ENCODE measurements at regions not wholly inside any gene's neighbourhood (a gene's known extent, or its start where the extent isn't known, plus 50 kb on each side); places are given as distances from the start of the nearest gene placed in this dataset.
"Not testable (repeated sequence)": the region's sequence is repeated elsewhere in the genome, so short reads cannot be mapped to it uniquely, and the experiment has no call there.

DNA sequence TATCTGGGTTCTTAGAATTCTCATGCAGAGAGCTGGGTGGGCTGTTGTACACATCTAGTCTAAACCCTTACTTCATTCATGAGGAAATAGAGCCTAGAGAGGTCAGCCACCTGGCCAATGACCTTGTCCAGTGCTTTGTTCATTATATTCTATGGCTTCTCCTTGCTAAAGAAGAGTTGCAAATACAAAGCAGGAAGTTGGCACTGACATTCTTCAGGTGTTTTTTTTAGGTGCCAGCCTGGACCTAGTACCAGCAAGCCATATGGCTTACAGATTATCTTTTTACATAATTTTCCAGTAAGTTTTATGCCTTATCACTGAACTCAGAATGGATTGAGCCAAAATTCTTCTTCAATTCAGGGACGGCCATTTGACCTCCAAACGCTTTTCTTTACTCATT, 54.7 kb upstream of the PGM2 start:
- no peak for DNase-seq (ENCODE audit: low spot score)

DNA sequence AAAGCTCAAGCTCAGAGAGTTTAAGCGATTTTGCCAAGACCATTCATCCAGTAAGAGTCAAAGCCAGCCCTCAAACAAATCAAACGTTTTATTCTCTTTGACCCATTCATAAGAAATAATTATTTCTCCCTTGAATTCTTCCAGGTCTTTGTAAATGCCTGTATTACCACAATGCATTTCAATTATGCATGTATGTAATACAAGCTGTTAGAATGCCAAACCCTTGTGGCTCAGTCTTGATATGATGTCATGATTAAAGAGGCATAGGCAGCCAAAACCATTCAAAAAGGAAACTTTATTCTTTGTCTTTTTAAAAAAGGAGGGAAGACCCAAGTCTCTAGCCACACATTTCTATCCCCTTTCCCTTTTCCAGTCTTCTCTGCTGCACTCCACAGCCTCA, 56.5 kb upstream of the PGM2 start:
- no peak for DNase-seq (ENCODE audit: low spot score)

DNA sequence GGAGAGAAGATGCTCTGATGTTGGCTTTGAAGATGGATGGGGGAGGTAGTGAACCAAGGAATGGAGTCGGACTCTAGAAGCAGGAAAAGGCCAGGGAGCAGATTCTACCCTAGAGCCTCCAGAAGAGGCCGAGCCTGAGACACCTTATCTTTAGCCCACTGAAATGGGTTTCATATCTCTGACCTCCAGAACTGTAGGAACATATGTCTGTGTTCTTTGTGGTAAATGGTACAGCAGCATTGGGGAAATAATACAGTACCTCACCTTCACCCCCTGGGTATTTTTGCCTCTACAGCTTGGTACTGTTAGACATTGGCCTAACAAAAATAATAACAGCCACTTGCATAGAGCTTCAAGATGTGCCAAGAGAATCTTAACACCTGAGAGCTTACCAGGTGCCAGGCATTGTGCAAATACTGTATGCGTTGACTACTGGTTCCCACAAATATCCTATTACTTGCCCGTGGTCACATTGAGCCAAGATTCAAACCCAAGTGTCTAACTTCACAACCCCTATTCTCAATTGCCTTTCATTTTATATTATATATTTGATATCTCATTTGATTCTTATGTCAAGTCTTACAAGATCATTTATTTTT, 57.0 kb upstream of the PGM2 start:
- DNase-seq (ENCODE audit: low spot score): no peak

DNA sequence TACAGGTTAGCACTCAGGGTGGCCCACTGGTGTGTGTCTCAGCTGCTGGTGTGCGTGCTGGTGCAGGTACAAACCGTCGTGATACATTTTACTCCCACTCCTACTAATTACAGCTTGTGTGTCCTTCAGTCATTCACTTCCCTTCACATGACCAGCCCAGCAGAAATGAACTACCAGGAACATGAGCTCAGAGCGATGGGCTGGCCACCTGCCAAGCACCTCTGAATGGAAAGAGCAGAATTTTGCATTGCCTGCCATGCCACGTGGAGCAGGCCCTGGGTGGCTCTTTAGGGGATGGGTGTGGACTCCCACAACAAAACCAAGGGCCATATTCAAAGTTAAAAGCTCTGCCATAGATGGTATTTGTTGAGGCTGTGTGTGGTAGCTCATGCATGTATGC, 58.9 kb upstream of the PGM2 start:
- no peak for DNase-seq (ENCODE audit: low spot score)

DNA sequence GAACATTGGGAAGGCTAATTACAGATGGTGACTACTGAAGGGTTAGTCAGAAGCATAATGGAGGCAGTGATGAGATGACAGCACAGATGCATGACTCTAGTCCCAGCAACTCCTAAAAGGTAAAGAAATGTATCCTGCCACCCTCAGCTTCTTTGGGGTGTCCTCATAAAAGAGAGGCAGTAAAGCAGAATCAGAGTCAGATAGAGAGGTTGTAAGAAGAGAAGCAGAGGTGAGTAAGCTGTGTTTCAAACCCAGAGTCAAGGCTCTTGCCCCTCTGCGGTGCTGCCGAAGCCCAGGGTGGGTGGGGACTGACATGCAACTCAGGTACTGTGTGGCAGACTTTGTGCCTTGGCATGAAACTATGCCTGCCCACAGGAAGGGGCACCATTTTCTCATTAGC, 59.5 kb upstream of the PGM2 start:
- DNase-seq (ENCODE audit: low spot score): no peak

DNA sequence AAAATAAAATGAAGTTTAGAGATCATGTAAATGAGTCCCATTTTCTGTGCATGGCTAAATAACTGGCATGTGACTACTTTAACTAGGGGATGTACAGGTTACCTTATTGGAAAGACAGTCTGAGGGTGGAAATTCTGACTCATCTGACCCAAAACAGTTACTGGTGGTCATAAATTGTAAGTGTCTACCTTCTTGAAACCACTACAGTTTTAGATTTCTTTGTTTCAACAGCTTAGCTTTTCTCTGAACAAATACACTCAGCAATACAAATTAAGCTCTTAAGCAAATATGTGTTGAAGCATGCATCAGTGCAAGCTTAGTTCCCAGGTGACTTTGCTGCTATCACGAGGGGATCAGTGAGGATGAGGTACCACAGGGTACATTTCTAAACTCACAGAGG, 60.7 kb upstream of the PGM2 start:
- no peak for DNase-seq (ENCODE audit: low spot score)

DNA sequence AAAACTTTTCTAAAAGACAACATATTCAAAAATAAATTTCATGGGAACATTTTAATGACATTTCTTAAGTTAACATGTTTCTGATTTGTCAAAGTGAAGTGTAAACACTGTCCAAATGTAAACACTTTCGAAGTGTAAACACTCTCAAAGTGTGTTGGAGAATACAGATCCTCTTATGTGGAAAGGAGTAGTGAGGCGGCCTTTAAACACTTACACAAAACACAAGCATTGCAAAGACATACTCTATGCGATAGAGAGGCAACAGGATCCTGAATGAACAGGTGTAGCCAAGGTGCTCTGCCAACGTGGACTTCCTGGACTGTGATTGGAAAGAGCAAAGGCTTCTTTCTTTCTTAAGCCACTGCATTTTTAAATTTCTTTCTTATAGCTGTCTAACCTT, 62.7 kb upstream of the PGM2 start:
- no peak for DNase-seq (ENCODE audit: low spot score)

DNA sequence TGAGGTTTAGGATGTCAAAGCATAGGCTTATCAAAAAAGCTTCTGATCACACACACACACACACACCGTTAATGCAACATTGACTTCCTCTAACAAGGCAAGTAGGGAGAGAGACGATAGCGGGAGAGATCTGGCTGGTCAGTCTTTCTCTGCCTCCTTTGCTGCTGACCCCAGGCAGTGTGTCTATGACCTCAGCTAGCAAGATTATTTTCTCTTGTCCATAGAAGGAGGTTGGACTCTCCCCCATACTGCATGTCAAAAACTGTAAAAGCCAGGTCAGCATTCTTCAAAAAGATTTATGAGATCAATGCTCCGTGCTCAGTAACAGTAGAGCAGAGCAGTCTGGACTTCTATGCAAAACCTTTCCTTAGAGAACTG, 63.5 kb upstream of the PGM2 start:
- no peak for DNase-seq (ENCODE audit: low spot score)

DNA sequence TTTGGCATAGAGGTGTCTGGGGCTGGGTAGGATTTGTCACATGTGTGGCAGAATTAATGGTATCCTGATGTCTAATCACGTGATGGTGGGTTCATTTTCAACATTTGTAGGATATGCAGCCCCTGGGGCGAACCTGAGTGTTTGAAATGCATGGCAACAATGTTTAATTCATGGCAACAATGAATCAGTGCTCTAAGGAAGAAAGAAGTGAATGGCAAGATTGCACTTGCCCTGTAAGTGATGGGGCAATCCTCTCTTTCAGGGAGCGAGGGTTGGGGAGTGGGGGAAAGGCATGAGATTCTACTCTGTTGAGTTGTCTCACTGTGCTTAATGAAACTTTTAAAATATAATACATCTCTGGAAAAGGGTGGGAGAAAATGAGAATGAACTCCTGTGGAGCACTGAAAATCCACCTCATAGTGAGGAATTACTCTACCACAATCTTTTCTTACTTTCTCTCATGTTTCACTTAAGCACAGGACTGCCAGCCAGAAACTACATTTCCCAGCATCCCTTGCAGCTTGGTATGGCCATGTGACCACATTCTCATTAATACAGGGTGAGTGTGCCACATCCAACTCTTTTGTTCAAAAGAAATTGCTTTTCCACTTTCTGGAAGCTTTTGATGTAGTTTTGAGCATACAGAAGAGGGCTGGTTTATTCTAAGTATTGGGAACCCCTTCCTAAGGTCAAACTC, 64.0 kb upstream of the PGM2 start:
- DNase-seq (ENCODE audit: low spot score): peak; percentile 66

DNA sequence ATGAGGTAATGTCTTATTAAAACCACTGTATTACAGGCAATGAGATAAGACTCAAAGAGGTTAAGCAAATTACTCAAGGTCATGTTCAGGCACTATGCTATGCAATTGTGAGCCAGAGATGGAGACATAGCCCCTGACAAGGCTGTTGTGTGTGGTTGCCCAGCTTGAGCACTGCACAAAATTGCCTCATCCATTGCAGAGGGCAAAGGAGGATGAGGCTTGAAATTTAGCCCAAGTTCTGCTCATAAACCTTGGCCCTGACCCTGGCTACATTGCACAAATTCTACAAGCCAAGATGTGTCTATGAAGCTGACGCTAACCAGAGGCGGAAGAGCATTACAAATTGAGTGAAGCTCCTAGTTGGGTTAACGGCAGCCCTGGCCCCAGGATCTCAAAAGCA, 65.6 kb upstream of the PGM2 start:
- DNase-seq (ENCODE audit: low spot score): no peak

DNA sequence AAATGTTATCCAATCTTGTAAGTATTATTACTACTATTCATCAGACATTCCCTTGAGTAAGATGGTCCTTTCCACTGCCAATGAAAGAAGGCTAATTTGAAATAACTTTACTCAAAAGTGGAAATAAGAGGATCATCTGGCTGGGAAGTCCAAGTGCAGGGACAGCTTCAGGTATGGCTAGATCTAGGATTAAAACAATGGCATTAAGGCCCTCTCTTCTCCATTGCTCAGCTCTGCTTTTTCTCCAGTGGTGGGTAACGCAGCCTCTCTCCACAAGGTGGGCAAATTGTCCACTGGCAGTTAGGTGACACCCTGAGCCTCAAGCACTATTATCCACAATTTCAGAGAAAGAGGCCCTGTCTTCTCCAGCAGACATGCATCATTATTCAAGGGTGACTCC, 66.7 kb upstream of the PGM2 start:
- DNase-seq (ENCODE audit: low spot score): no peak

DNA sequence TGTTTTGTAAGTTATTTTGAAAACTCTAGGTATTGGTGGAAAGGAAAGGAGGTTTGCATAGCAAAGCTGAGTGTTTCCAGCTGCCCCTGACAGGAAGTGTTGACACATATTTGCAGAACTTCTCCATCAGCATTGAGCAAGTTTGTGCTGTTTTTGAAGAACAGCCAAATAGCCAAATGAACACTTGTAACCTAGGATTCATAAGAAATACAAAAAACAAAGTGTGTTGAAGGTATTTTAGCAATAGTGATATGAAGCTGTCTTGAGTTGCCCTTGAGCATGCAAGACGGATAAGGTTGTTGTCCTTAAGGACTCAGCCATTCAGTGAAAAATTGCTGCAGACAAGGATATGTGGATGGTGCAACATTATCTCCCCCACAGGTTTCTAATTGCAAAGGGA, 68.3 kb upstream of the PGM2 start:
- DNase-seq (ENCODE audit: low spot score): peak; percentile 24

DNA sequence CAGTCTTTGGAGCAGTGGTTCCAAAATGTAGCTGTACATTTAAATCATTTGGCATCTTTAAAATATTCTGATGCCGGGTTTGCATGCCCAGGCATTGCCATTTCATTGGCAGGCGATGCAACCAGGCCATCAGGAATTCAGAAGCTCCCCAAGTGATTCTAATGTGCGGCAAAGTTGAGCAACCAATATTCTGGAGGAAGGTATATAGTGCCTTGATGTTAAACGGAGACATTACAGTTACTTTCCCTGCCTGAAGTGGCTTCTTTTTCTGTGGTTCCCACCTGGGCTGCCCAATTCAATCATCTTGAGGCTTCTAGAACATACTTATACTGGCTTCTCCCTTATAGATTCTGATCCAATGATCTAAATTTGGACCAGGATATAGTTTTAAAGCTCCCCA, 68.7 kb upstream of the PGM2 start:
- DNase-seq (ENCODE audit: low spot score): no peak

DNA sequence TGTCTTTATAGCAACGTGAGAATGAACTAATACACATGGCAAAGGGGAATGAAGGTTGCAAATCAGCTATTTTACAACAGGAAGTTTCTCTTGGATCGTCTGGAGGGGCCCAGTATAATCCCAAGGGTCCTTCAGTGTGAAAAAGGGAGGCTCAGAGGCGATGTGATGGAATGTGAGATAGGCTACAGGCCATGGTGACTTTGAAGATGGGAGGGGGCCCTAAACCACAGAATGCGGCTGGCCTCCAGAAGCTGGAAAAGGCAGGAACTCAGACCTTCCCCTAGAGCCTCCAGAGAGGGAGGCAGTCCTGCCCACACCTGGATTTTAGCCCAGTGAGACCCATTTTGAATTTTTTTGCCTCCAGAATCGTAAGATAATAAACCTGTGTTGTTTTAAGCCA, 69.4 kb upstream of the PGM2 start:
- no peak for DNase-seq (ENCODE audit: low spot score)

DNA sequence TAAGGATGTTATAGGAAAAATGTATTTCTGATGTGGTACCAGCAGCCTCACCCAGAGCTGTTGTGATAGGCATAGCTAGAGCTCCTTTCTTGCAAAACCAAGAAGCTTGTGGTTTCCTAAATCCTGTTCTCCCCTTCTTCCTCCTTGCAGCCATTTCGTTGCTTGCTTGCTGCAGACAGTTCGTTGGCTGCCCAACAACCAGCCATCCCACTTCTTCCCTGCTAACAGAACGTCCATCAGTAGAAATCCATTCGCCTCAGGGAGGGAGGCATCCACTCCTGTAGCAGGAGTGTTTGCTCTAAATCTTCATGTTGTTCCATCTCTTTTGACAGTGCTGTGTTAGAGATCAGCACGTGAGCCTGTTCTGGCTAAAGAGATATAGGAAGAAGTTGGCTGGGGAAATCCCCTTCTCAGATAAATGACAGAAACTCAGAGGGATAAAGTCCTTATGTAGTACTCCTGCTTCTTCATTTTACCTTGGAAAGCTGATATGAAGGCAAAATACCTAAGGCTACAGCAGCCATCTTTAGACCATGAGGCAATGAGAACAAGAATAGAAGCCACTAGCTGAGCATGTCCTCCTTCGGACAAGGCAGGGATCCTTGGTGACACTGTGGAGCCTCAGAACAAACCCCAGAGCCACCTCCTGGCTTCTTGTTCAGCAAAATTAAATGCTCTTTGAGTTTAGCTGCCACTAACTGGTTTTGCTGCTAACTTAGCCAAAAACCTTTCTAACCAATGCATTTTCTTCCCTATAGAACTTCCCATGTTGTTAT, 68.4 kb upstream of the RELL1 start:
- no peak for DNase-seq (ENCODE audit: low spot score)

DNA sequence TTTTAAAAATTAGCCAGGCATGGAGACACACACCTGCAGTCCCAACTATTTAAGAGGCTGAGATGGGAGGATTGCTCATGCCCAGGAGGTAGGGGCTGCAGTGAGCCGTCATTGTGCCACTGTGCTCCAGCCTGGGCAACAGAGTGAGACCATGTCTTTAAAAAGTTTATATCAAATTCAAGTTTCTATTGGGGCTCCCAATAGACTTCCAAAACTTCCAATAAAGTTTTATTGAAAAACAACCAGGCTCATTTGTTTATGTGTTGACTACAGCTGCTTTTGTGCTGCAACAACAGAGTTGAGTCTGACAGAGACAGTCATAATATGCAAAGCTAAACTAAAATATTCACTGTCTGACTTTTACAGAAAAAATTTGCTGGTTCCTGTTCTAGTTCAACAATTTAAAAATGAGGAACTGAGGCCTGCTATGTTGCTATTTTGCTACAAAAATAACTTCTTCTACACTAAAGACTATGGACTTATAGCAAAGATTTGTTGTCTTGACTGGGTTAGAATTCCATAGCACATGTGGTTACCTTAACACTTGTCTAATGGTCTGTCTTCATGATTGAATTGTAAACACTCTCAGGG, 63.3 kb upstream of the RELL1 start:
- peak; percentile 64 for DNase-seq (ENCODE audit: low spot score)

DNA sequence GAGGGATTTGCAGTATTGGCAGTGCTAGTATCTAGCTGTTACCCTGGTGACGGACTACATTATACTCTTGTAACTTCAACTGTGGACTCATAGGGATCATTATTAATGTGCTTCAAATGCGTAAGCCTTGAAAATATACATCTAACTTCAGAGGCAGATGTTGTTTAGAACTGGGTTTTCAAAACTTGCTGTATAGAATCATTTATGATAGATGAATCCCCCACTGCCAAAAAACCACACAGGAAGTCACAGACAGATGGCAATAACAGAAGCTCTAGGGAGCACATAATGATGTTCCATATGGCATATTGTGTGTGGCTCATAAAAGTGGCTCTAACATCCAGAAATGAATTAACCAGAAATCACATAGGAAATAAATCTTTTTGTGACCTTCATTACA, 62.3 kb upstream of the RELL1 start:
- DNase-seq (ENCODE audit: low spot score): peak; percentile 58

DNA sequence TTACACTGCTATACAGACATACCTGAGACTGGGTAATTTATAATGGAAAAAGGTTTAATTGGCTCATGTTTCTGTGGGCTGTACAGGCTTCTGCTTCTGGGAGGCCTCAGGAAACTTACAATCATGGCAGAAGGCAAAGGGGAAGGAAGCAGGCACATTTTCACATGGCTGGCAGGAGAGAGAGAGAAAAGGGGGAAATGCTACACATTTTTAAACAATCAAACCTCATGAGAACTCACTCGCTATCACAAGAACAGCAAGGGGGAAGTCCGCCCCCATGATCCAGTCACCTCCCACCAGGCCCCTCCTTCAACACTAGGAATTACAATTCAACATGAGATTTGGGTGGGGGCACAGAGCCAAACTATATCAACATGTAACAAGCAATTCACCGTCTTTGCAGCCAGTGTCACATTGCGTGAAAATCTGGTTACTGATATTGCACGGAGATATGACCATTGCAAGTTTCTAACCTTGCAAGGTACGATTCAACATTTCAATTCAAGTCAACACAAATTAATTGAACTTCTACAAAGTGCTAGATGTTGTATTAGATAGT, 61.7 kb upstream of the RELL1 start:
- no peak for DNase-seq (ENCODE audit: low spot score)

DNA sequence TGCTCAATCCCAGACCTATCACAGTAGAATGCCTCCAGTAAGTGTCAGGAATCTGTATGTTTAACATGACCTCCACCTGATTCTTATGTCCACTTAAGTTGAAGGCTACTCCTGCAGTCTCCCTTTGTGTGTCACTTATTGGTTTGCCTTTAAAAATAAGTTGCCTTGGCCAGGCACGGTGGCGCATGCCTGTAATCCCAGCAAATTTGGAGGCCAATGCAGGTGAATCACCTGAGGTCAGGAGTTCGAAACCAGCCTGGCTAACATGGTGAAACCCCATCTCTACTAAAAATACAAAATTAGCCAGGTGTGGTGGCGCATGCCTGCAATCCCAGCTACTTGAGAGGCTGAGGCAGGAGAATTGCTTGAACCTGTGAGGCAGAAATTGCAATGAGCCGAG, 60.7 kb upstream of the RELL1 start:
- not testable (repeated sequence) for DNase-seq (ENCODE audit: low spot score)

DNA sequence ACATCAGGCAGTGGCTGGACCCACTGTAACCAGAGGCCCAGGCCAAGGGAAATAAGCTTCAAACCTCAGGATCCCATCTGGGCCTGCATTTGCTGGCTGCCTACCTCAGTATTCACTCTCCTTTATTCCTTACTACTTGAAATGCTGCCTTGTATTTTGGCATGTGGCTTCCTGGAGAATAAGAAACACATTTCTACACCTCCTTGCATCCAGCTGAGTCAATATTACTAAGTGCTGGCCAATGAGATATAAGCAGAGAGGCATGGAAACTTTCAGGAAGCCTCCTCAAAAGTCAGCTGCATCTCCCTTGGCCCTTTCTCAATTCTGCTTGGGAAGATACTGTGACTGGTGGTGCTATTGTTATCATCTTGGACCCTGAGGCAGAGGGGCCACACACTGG, 59.8 kb upstream of the RELL1 start:
- no peak for DNase-seq (ENCODE audit: low spot score)

DNA sequence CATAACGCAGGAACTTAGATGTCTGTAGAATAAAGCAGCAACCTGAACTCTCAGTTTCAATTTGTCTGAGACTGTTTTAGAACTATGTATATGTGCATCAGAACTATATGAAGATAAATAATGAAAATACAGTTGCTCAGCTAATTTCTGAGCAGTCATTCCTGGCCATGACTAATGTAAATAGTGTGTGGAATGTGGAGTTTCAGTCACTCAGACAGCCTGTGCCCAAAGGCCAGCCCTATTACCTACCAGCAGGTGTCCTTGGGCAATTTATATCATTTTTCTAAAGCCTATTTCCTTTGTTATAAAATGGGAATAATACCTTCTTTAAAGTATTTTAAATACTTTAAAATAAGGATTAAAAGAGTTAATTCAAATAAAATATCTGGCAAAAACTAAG, 56.0 kb upstream of the RELL1 start:
- DNase-seq (ENCODE audit: low spot score): no peak

DNA sequence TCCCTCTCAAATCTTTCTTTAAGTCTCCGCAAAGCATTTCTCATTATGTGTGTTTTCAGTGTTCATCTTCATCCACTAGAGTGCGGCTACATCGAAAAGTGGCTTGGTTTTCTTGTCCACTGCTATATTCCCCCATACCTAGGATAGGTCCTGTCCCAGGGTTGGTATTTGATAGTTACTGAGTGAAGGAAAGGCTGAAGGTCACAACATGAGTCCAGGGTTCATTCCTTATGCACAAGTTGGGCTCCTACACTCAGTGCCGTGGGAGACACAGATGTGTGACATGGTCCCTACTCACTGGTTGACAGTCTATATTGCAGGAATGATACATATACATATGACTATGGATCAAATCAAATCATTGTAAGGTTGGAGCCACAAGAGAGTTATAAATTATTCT, 55.4 kb upstream of the RELL1 start:
- no peak for DNase-seq (ENCODE audit: low spot score)

DNA sequence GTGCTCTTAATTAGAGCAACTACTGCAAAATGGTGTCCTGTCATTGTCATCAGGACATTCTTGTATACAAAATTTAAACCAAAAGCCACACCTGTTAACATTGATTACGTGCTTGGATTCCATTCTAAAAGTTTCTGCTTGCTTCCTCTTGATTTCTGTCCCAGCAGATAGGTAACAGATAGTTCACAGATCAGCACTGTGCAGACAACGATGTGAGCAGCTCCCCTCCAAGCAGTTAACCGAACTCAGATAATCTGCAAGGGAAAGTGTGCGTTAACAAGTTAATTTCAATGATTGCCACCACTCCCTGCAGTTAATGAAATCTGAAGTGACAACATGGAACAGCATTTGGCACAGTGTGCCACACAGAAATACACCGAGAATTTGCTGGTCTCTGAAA, 54.4 kb upstream of the RELL1 start:
- DNase-seq (ENCODE audit: low spot score): no peak

Data from NAMALWA (cell line).